Spleen (tissue), 7 donors: ENCODE measurements at regions not wholly inside any gene's neighbourhood (a gene's known extent, or its start where the extent isn't known, plus 50 kb on each side); places are given as distances from the start of the nearest gene placed in this dataset.

Experiments used
- CTCF ChIP-seq, 11 experiments: fragments of 200-600 bp in 7 of 11; fragments of 450-650 bp in 4 of 11; sonication (generic) in 4 of 11; IDR thresholded peaks in 8 of 11; conservative IDR thresholded peaks in 3 of 11; 1 replicate in 7 of 11; 2 replicates in 4 of 11; pipeline versions ENCODE4 v1.4.0 to v1.8.0; 2016 to 2021; ENCODE audit warnings: antibody characterized with exemption in 11 of 11, inconsistent platforms in 4 of 11, mild to moderate bottlenecking in 1 of 11
- POLR2A ChIP-seq, 3 donors: fragments of 450-650 bp; IDR thresholded peaks; one replicate each; pipeline ENCODE4 v1.5.1; 2017; ENCODE audit warnings: antibody characterized with exemption in 3 of 3, mild to moderate bottlenecking in 1 of 3
- POLR2AphosphoS5 ChIP-seq, 3 donors: sonication (generic); formaldehyde crosslinking; IDR thresholded peaks; one replicate each; pipeline ENCODE4 v1.5.1; 2017; ENCODE audit warnings: antibody characterized with exemption in 3 of 3
- donor health status: DM: no; HTN: no; CAD: no; lungs with moderate emphysema.
- donor health status: DM: no; HTN: no; CAD: no.
- donor health status: DM: no; HTN: no; CAD: no.

- no peak for TF ChIP-seq POLR2A (IDR thresholded peaks at IDR 0.05)
- TF ChIP-seq POLR2AphosphoS5 (IDR thresholded peaks at IDR 0.05): no peak
- no peak for TF ChIP-seq CTCF (IDR thresholded peaks at IDR 0.05 in 8 of 11, conservative IDR thresholded peaks at IDR 0.05 in 3 of 11)
Measured at GRCh38 chr14:84251411-84252115, 1278.4 kb upstream of the FLRT2 start.
